Adrenal gland (tissue), 9 donors: ENCODE measurements at regions not wholly inside any gene's neighbourhood (a gene's known extent, or its start where the extent isn't known, plus 50 kb on each side); places are given as distances from the start of the nearest gene placed in this dataset.
"Not testable (repeated sequence)": the region's sequence is repeated elsewhere in the genome, so short reads cannot be mapped to it uniquely, and the experiment has no call there.

Experiments used
- DNase-seq, 7 donors: peaks; one replicate each; pipeline ENCODE4 v3.0.0-alpha.2; 2019 to 2020
- H3K27ac ChIP-seq, 5 donors: fragments of 200-600 bp; sonication (generic) in 4 of 5; 1 replicate in 3 of 5; 2 replicates in 2 of 5; pipeline versions ENCODE4 v1.5.1 to v1.8.0; 2016 to 2020; ENCODE audit warnings: mild to moderate bottlenecking in 1 of 5
- H3K27me3 ChIP-seq: fragments of 200-600 bp; 2 replicates; pipeline ENCODE4 v1.8.0; 2021
- H3K36me3 ChIP-seq, 2 donors: fragments of 200-600 bp; replicated peaks in 1 of 2; 1 replicate in 1 of 2; 2 replicates in 1 of 2; pipeline versions ENCODE4 v1.5.1 to v1.8.0; 2018 to 2022
- H3K4me1 ChIP-seq, 2 donors: fragments of 200-600 bp; replicated peaks in 1 of 2; 1 replicate in 1 of 2; 2 replicates in 1 of 2; pipeline versions ENCODE4 v1.5.1 to v1.8.0; 2018 to 2021
- H3K4me3 ChIP-seq, 4 donors: fragments of 200-600 bp; sonication (generic) in 3 of 4; one replicate each; pipeline ENCODE4 v1.5.1; 2016 to 2018
- H3K9me3 ChIP-seq, 3 donors: fragments of 200-600 bp; sonication (generic) in 1 of 3; replicated peaks in 1 of 3; 1 replicate in 2 of 3; 2 replicates in 1 of 3; pipeline versions ENCODE4 v1.5.1 to v1.8.0; 2016 to 2021
- CTCF ChIP-seq, 6 experiments: fragments of 450-650 bp in 4 of 6; fragments of 200-600 bp in 2 of 6; sonication (generic) in 1 of 6; IDR thresholded peaks; 1 replicate in 5 of 6; 2 replicates in 1 of 6; pipeline versions ENCODE4 v1.5.1 to v1.8.0; 2016 to 2021; ENCODE audit warnings: antibody characterized with exemption in 6 of 6, mild to moderate bottlenecking in 2 of 6, moderate library complexity in 1 of 6
- POLR2A ChIP-seq, 2 donors: fragments of 450-650 bp; IDR thresholded peaks; one replicate each; pipeline ENCODE4 v1.6.1; 2017; ENCODE audit warnings: antibody characterized with exemption in 2 of 2, mild to moderate bottlenecking in 2 of 2, moderate library complexity in 1 of 2
- WGBS, 4 donors: extraction: QIAGEN DNeasy Blood & Tissue Kit in 2 of 4; methylation state at CpG; one replicate each; pipeline versions ENCODE4 v1.1.5 to v1.1.7; 2013 to 2017; 5-methylcytosine and 5-hydroxymethylcytosine counted together
- intact Hi-C, 2 donors: fragments of 100-400 bp; cut with DNase I; formaldehyde crosslinking; loops; one replicate each; pipeline versions ENCODE4 v1.14.1 to v1.15.0; 2022 to 2023
- donor health status: healthy with polysubstance abuse.
- donor health status: Bipolar disorder and iron deficiency.
- donor health status: DM: yes; HTN: yes; CAD: no.
- donor health status: DM: no; HTN: no; CAD: no.
- donor health status: DM: no; HTN: no; CAD: no.

GRCh38 chr7:119903085-119903484 lies 369.9 kb upstream of the KCND2 start:
- intact Hi-C loops, result no loop called here
- 86 to 94% (median 90%) methylated on average over 2 of the region's 2 CpGs for WGBS, 4 donors
- Histone ChIP-seq H3K27ac (no peak overlapping the region), H3K36me3 (no peaks in the 10 kb centered on the region), H3K4me1 (no peaks in the 10 kb centered on the region), H3K9me3 (no peaks in the 10 kb centered on the region), H3K27me3 (no peaks in the 10 kb centered on the region), H3K4me3 (no peak overlapping the region)
- no peak for TF ChIP-seq CTCF (IDR thresholded peaks at IDR 0.05)
- TF ChIP-seq POLR2A (IDR thresholded peaks at IDR 0.05), result no peak
- no peak for DNase-seq

GRCh38 chr7:119905495-119905894 lies 367.5 kb upstream of the KCND2 start:
- no peak for TF ChIP-seq POLR2A (IDR thresholded peaks at IDR 0.05)
- no peak for TF ChIP-seq CTCF (IDR thresholded peaks at IDR 0.05)
- intact Hi-C loops, result no loop called here
- no peak for DNase-seq
- H3K4me1 ChIP-seq, result no peaks in the 10 kb centered on the region
- H3K27me3 ChIP-seq, result no peaks in the 10 kb centered on the region
- no peaks in the 10 kb centered on the region for H3K36me3 ChIP-seq
- H3K9me3 ChIP-seq, result no peaks in the 10 kb centered on the region
- H3K4me3 ChIP-seq, result no peak overlapping the region
- H3K27ac ChIP-seq, result no peak overlapping the region
- 77 to 82% (median 79%) methylated on average over 4 of the region's 4 CpGs for WGBS, 4 donors

- WGBS, 4 donors, result 79 to 86% (median 81%) methylated on average over 4 of the region's 4 CpGs
- H3K27ac ChIP-seq, result no peak overlapping the region
These were observed 364.0 kb upstream of the KCND2 start for GRCh38 chr7:119908948-119909347.

GRCh38 chr7:119914119-119914518 lies 358.9 kb upstream of the KCND2 start:
- intact Hi-C loops, H3K9me3 ChIP-seq, H3K4me1 ChIP-seq: not testable (repeated sequence)

More at GRCh38 chr7:119908948-119909347, 364.0 kb upstream of the KCND2 start:
- intact Hi-C loops, result no loop called here
- no peaks in the 10 kb centered on the region for H3K27me3 ChIP-seq
- H3K9me3 ChIP-seq, result no peaks in the 10 kb centered on the region
- no peak for DNase-seq
- TF ChIP-seq CTCF (IDR thresholded peaks at IDR 0.05) (no peak), POLR2A (IDR thresholded peaks at IDR 0.05) (no peak)
- no peaks in the 10 kb centered on the region for H3K36me3 ChIP-seq
- no peak overlapping the region for H3K4me3 ChIP-seq
- no peaks in the 10 kb centered on the region for H3K4me1 ChIP-seq

GRCh38 chr7:119916501-119916900 lies 356.5 kb upstream of the KCND2 start:
- intact Hi-C loops, result no loop called here
- Histone ChIP-seq H3K4me1 (no peaks in the 10 kb centered on the region), H3K4me3 (no peak overlapping the region), H3K36me3 (no peaks in the 10 kb centered on the region), H3K9me3 (no peaks in the 10 kb centered on the region), H3K27ac (no peak overlapping the region), H3K27me3 (no peaks in the 10 kb centered on the region)
- WGBS, 4 donors, result 87 to 93% (median 92%) methylated on average over 1 of the region's 1 CpG
- no peak for DNase-seq
- TF ChIP-seq POLR2A (IDR thresholded peaks at IDR 0.05) (no peak), CTCF (IDR thresholded peaks at IDR 0.05) (no peak)

More at GRCh38 chr7:119914119-119914518, 358.9 kb upstream of the KCND2 start:
- not testable (repeated sequence) for H3K27me3 ChIP-seq, DNase-seq, H3K27ac ChIP-seq, H3K4me3 ChIP-seq, H3K36me3 ChIP-seq
